Erythroblast (primary cell): ENCODE measurements at regions not wholly inside any gene's neighbourhood (a gene's known extent, or its start where the extent isn't known, plus 50 kb on each side); places are given as distances from the start of the nearest gene placed in this dataset.

Experiments
- GATA1 ChIP-seq: IDR thresholded peaks from 2 replicates; pipeline ENCODE4 v1.6.1; 2011; ENCODE audit warnings: low read depth, mild to moderate bottlenecking, control low read depth, low read length, moderate library complexity
- POLR2A ChIP-seq: IDR thresholded peaks from 2 replicates; pipeline ENCODE4 v1.6.1; 2011; ENCODE audit warnings: mild to moderate bottlenecking, low read length

DNA sequence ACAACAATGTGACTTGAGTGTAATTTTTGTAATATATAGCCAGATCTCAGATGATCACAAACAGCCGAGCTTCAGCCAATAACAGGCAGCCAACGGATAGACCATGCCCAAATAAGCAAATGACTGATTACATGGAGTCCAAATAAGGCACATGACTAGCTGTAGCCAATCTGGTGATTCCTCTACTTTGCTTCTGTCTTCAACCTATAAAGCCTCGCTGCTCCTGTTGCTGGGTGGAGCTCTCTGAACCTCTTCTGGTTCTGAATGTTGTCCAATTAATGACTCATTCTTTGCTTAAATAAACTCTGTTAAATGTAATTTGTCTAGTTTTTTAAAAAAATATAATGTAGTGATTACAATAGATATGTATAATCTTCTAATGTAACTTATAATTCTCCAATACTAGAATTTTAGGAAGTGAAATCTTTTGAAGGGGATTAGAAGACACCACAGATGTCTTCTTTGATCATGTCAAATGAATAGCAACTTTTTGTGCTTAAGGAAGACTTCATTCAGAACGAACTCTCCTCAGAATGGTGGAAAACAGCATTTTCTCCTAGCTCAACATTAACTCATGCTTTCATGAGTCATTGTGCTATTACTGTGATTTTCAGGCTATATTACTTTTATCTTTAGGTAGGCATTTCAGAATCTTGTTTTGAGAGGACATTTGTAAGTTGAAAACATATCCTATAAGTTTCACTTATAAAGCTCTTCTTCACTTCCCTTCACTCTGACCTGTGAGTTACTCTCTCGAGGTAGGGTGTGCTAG, 857.8 kb upstream of the B3GALT2 start:
- no peak for TF ChIP-seq POLR2A
- no peak for TF ChIP-seq GATA1
